MM.1S (cell line): ENCODE measurements at regions not wholly inside any gene's neighbourhood (a gene's known extent, or its start where the extent isn't known, plus 50 kb on each side); places are given as distances from the start of the nearest gene placed in this dataset.

Experiments used
- DNase-seq: peaks from one replicate; pipeline ENCODE4 v3.0.0-alpha.2; 2015
- H2AFZ ChIP-seq: fragments of 300-600 bp; sonication (generic); 2 replicates; pipeline ENCODE4 v1.6.0; 2016; ENCODE audit warnings: antibody characterized with exemption, low read length
- H3F3A ChIP-seq: fragments of 300-600 bp; sonication (generic); 2 replicates; pipeline ENCODE4 v1.6.1; 2016; ENCODE audit warnings: mild to moderate bottlenecking, antibody characterized with exemption, low read length, moderate library complexity, mixed read lengths; ENCODE audit not compliant: insufficient read depth
- H3K27ac ChIP-seq: fragments of 300-600 bp; sonication (generic); 2 replicates; pipeline ENCODE4 v1.5.1; 2016; ENCODE audit warnings: mild to moderate bottlenecking, low read length
- H3K27me3 ChIP-seq: fragments of 300-600 bp; sonication (generic); replicated peaks from 2 replicates; pipeline ENCODE4 v1.6.0; 2016; ENCODE audit warnings: low read length; ENCODE audit not compliant: insufficient read depth
- H3K36me3 ChIP-seq: fragments of 300-600 bp; sonication (generic); replicated peaks from 2 replicates; pipeline ENCODE4 v1.6.1; 2016; ENCODE audit warnings: mild to moderate bottlenecking, low read length, mixed read lengths; ENCODE audit not compliant: insufficient read depth
- H3K4me1 ChIP-seq: fragments of 300-600 bp; sonication (generic); 2 replicates; pipeline ENCODE4 v1.6.1; 2016; ENCODE audit warnings: low read length, mixed read lengths
- H3K4me2 ChIP-seq: fragments of 300-600 bp; sonication (generic); 2 replicates; pipeline ENCODE4 v1.6.0; 2016; ENCODE audit warnings: low read depth, low read length
- H3K4me3 ChIP-seq: fragments of 300-600 bp; sonication (generic); 2 replicates; pipeline ENCODE4 v1.5.1; 2016; ENCODE audit warnings: low read length, mixed read lengths
- H3K79me2 ChIP-seq: fragments of 300-600 bp; sonication (generic); 2 replicates; pipeline ENCODE4 v1.6.1; 2016; ENCODE audit warnings: mixed run types, low read length, mixed read lengths
- H3K9ac ChIP-seq: fragments of 300-600 bp; sonication (generic); 2 replicates; pipeline ENCODE4 v1.6.1; 2016; ENCODE audit warnings: low read length, mixed read lengths
- H3K9me2 ChIP-seq: fragments of 300-600 bp; sonication (generic); replicated peaks from 2 replicates; pipeline ENCODE4 v1.6.1; 2016; ENCODE audit warnings: mild to moderate bottlenecking, low read length, mixed read lengths; ENCODE audit not compliant: insufficient read depth
- H3K9me3 ChIP-seq: fragments of 300-600 bp; sonication (generic); replicated peaks from 2 replicates; pipeline ENCODE4 v1.6.1; 2016; ENCODE audit warnings: mild to moderate bottlenecking, low read length, mixed read lengths; ENCODE audit not compliant: insufficient read depth
- H4K20me1 ChIP-seq: fragments of 300-600 bp; sonication (generic); 2 replicates; pipeline ENCODE4 v1.6.1; 2016; ENCODE audit warnings: mild to moderate bottlenecking, low read length, moderate library complexity, mixed read lengths; ENCODE audit not compliant: insufficient read depth
- CTCF ChIP-seq: fragments of 300-600 bp; sonication (generic); IDR thresholded peaks from 2 replicates; pipeline ENCODE4 v1.5.1; 2016; ENCODE audit warnings: antibody characterized with exemption, low read length, mixed read lengths
- EZH2 ChIP-seq: fragments of 300-600 bp; sonication (generic); optimal IDR thresholded peaks from 2 replicates; pipeline ENCODE3; 2017; ENCODE audit warnings: low read depth, mild to moderate bottlenecking, antibody characterized with exemption, low read length, mixed read lengths
- EZH2phosphoT487 ChIP-seq: fragments of 300-600 bp; sonication (generic); IDR thresholded peaks from 2 replicates; pipeline ENCODE4 v1.6.1; 2018; ENCODE audit warnings: antibody characterized with exemption, low read length

GRCh38 chr1:98201666-98202081, 280.8 kb upstream of the DPYD start:
- Histone ChIP-seq H3K79me2 (no peaks in the 10 kb centered on the region), H3K9me2 (no peaks in the 10 kb centered on the region), H3K9ac (no peak overlapping the region), H3K9me3 (no peaks in the 10 kb centered on the region), H3K4me1 (no peaks in the 10 kb centered on the region), H2AFZ (no peak overlapping the region), H3K4me2 (no peak overlapping the region), H3K27me3 (no peaks in the 10 kb centered on the region), H3K36me3 (no peaks in the 10 kb centered on the region), H3K4me3 (no peak overlapping the region), H3K27ac (no peak overlapping the region), H4K20me1 (no peaks in the 10 kb centered on the region), H3F3A (no peaks in the 10 kb centered on the region)
- TF ChIP-seq EZH2 = no peak
- no peak for TF ChIP-seq EZH2phosphoT487
- no peak for TF ChIP-seq CTCF
- DNase-seq = no peak

GRCh38 chr1:98197356-98197755, 276.5 kb upstream of the DPYD start:
- TF ChIP-seq EZH2 = no peak
- no peak for TF ChIP-seq EZH2phosphoT487
- TF ChIP-seq CTCF = no peak
- no peaks in the 10 kb centered on the region for H3F3A ChIP-seq
- no peak for DNase-seq
- H3K27me3 ChIP-seq = no peaks in the 10 kb centered on the region
- H3K27ac ChIP-seq = no peak overlapping the region
- H3K4me3 ChIP-seq = no peak overlapping the region
- no peaks in the 10 kb centered on the region for H4K20me1 ChIP-seq
- H3K36me3 ChIP-seq = no peaks in the 10 kb centered on the region
- no peak overlapping the region for H3K4me2 ChIP-seq
- H3K9ac ChIP-seq = no peak overlapping the region
- H2AFZ ChIP-seq = no peak overlapping the region
- H3K4me1 ChIP-seq = no peaks in the 10 kb centered on the region
- no peaks in the 10 kb centered on the region for H3K9me3 ChIP-seq
- H3K79me2 ChIP-seq = no peaks in the 10 kb centered on the region
- H3K9me2 ChIP-seq = no peaks in the 10 kb centered on the region

GRCh38 chr1:98196012-98196411, 275.2 kb upstream of the DPYD start:
- no peak overlapping the region for H3K4me3 ChIP-seq
- H3K4me1 ChIP-seq = no peaks in the 10 kb centered on the region
- no peaks in the 10 kb centered on the region for H3K79me2 ChIP-seq
- H4K20me1 ChIP-seq = no peaks in the 10 kb centered on the region
- H3K9me2 ChIP-seq = no peaks in the 10 kb centered on the region
- H3K9me3 ChIP-seq = no peaks in the 10 kb centered on the region
- H3F3A ChIP-seq = no peaks in the 10 kb centered on the region
- H3K27me3 ChIP-seq = no peaks in the 10 kb centered on the region
- no peak overlapping the region for H3K4me2 ChIP-seq
- no peak overlapping the region for H3K27ac ChIP-seq
- no peaks in the 10 kb centered on the region for H3K36me3 ChIP-seq
- no peak overlapping the region for H3K9ac ChIP-seq
- TF ChIP-seq EZH2 (no peak), EZH2phosphoT487 (no peak), CTCF (no peak)
- H2AFZ ChIP-seq = no peak overlapping the region
- no peak for DNase-seq
